ENCODE measurements at regions not wholly inside any gene's neighbourhood (a gene's known extent, or its start where the extent isn't known, plus 50 kb on each side); places are given as distances from the start of the nearest gene placed in this dataset.

DNA sequence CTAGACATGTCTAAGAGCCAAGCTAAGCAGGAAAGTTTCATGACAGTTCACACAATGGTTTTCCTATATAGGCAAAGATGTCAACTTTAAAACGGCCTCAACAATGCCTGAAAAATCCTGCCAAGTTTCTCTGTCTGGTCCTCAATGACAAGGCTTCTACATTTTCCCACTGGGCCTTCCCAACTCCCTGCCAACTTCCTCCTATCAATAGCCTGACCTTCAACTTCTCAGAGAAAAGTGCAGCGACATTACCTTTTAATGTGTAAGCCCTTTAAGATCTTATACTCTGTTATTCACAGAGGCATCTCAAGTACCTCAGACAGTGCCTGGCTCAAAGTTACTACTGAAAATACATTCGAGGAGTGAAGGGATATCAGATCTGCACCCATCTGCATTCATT lies 56.2 kb upstream of the BTBD3 start:
- Histone ChIP-seq H3K36me3 (ENCODE audit: insufficient read depth, low read length) (no peaks in the 10 kb centered on the region), H3K27ac (ENCODE audit: low read depth, low read length) (no peak overlapping the region), H3K4me3 (ENCODE audit: low read depth, low read length) (no peak overlapping the region), H3K79me2 (ENCODE audit: control insufficient read depth, insufficient read depth, low read length, unreplicated experiment) (no peaks in the 10 kb centered on the region), H2AFZ (ENCODE audit: low read length, unreplicated experiment) (no peak overlapping the region), H3K4me1 (ENCODE audit: control insufficient read depth, insufficient read depth, low read length, unreplicated experiment) (no peaks in the 10 kb centered on the region), H3K27me3 (ENCODE audit: insufficient read depth, low read length) (no peaks in the 10 kb centered on the region)

DNA sequence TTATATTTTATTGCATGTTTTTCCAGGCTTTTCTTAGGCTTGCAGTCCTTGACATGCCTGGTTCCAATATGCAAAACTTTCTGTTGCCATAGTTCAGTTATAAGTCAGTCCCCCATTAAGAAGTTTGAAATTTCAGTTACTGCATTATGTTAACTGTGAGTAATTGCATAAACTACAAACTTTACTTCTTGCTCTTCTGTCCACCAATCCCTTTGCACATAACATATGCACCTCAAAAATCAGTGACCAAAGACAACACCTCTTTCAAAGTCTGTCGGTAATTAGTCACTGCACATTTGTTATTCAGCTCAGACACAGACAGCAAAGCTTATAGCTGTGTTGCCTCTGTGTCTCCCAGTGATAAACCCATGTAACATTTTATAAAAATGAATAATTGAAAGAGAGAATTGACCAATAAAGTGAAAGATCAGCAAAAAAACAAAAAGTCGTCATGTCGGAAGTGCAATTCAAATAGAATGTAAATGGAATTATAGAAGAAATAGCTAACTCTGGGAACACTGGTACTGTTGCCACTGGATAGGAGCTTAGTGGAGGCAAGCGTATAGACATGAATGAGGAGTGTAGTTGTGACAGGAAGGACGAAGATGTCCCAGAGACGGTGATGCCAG lies 50.3 kb upstream of the BTBD3 start:
- H3K27ac ChIP-seq (ENCODE audit: low read depth, low read length) = no peak overlapping the region
- H3K4me1 ChIP-seq (ENCODE audit: control insufficient read depth, insufficient read depth, low read length, unreplicated experiment) = no peaks in the 10 kb centered on the region
- no peaks in the 10 kb centered on the region for H3K27me3 ChIP-seq (ENCODE audit: insufficient read depth, low read length)
- H3K4me3 ChIP-seq (ENCODE audit: low read depth, low read length) = no peak overlapping the region
- H2AFZ ChIP-seq (ENCODE audit: low read length, unreplicated experiment) = no peak overlapping the region
- H3K79me2 ChIP-seq (ENCODE audit: control insufficient read depth, insufficient read depth, low read length, unreplicated experiment) = no peaks in the 10 kb centered on the region
- no peaks in the 10 kb centered on the region for H3K36me3 ChIP-seq (ENCODE audit: insufficient read depth, low read length)
